H1 (cell line): ENCODE measurements at regions not wholly inside any gene's neighbourhood (a gene's known extent, or its start where the extent isn't known, plus 50 kb on each side); places are given as distances from the start of the nearest gene placed in this dataset.

ENCODE experiments used
- BACH1 ChIP-seq: IDR thresholded peaks from 2 replicates; pipeline ENCODE4 v1.6.1; 2012; ENCODE audit warnings: low read length, improper control_type of control experiment
- BCL11A ChIP-seq, 2 experiments: IDR thresholded peaks; one replicate each; pipeline ENCODE4 v1.6.1; 2011; ENCODE audit warnings: low read depth in 2 of 2, low read length in 2 of 2, mild to moderate bottlenecking in 2 of 2
- CTCF ChIP-seq, 3 experiments: IDR thresholded peaks; 1 replicate in 2 of 3; 2 replicates in 1 of 3; pipeline versions ENCODE4 v1.5.1 to v1.6.1; 2011; ENCODE audit warnings: low read length in 3 of 3, mild to moderate bottlenecking in 3 of 3, inconsistent platforms in 2 of 3, low read depth in 1 of 3, moderate library complexity in 1 of 3; ENCODE audit not compliant: insufficient read depth in 1 of 3; ENCODE audit errors: control extremely low read depth in 1 of 3
- EP300 ChIP-seq, 2 experiments: IDR thresholded peaks; 1 replicate in 1 of 2; 2 replicates in 1 of 2; pipeline ENCODE4 v1.6.1; 2011 to 2012; ENCODE audit warnings: low read depth in 2 of 2, low read length in 2 of 2, mild to moderate bottlenecking in 2 of 2, borderline replicate concordance in 1 of 2, inconsistent platforms in 1 of 2, moderate library complexity in 1 of 2
- GABPA ChIP-seq: IDR thresholded peaks from 2 replicates; pipeline ENCODE4 v1.6.1; 2011; ENCODE audit warnings: mild to moderate bottlenecking, low read length, moderate library complexity, borderline replicate concordance; ENCODE audit not compliant: insufficient read depth
- MAX ChIP-seq: IDR thresholded peaks from 2 replicates; pipeline ENCODE4 v1.6.1; 2012; ENCODE audit warnings: inconsistent platforms
- POLR2A ChIP-seq, 2 experiments: IDR thresholded peaks; 1 replicate in 1 of 2; 2 replicates in 1 of 2; pipeline ENCODE4 v1.6.1; 2011; ENCODE audit warnings: low read depth in 2 of 2, low read length in 2 of 2, mild to moderate bottlenecking in 2 of 2; ENCODE audit errors: control extremely low read depth in 1 of 2
- SAP30 ChIP-seq: fragments of 300-600 bp; sonication (generic); IDR thresholded peaks from 2 replicates; pipeline ENCODE4 v1.7.1; 2012; ENCODE audit warnings: low read length, moderate library complexity, mild to moderate bottlenecking, inconsistent platforms; ENCODE audit not compliant: insufficient read depth, insufficient replicate concordance
- SP1 ChIP-seq: IDR thresholded peaks from 2 replicates; pipeline ENCODE4 v1.6.1; 2011; ENCODE audit warnings: low read depth, low read length
- SRF ChIP-seq: IDR thresholded peaks from 2 replicates; pipeline ENCODE4 v1.6.1; 2011; ENCODE audit warnings: mild to moderate bottlenecking, low read depth, low read length, moderate library complexity
- USF2 ChIP-seq: IDR thresholded peaks from 2 replicates; pipeline ENCODE4 v1.6.1; 2011; ENCODE audit warnings: low read length, improper control_type of control experiment
- YY1 ChIP-seq: IDR thresholded peaks from 2 replicates; pipeline ENCODE4 v1.6.1; 2011; ENCODE audit warnings: low read depth, mild to moderate bottlenecking, low read length

GRCh38 chr2:81136296-81136695, 831.7 kb upstream of the LRRTM1 start:
- TF ChIP-seq SP1 (no peak), EP300 (IDR thresholded peaks at IDR 0.05; ENCODE audit: borderline replicate concordance in 1 of 2, low read depth in 2 of 2, low read length in 2 of 2) (no peak), MAX (no peak), YY1 (no peak), BACH1 (no peak), CTCF (IDR thresholded peaks at IDR 0.05; ENCODE audit: control extremely low read depth in 1 of 3, insufficient read depth in 1 of 3, low read depth in 1 of 3, low read length in 3 of 3) (no peak), SRF (no peak), POLR2A (IDR thresholded peaks at IDR 0.05; ENCODE audit: control extremely low read depth in 1 of 2, low read depth in 2 of 2, low read length in 2 of 2) (no peak), USF2 (no peak), SAP30 (no peak), GABPA (no peak), BCL11A (IDR thresholded peaks at IDR 0.05; ENCODE audit: low read depth in 2 of 2, low read length in 2 of 2) (no peak)
